HG03175 (cell line): ENCODE measurements at regions not wholly inside any gene's neighbourhood (a gene's known extent, or its start where the extent isn't known, plus 50 kb on each side); places are given as distances from the start of the nearest gene placed in this dataset.

ENCODE experiments used
- ATAC-seq: cut with Tn5 transposase; IDR thresholded peaks from one replicate; pipeline ENCODE4 v1.9.1; 2021; ENCODE audit warnings: mild to moderate bottlenecking, moderate library complexity; ENCODE audit not compliant: unreplicated experiment

DNA sequence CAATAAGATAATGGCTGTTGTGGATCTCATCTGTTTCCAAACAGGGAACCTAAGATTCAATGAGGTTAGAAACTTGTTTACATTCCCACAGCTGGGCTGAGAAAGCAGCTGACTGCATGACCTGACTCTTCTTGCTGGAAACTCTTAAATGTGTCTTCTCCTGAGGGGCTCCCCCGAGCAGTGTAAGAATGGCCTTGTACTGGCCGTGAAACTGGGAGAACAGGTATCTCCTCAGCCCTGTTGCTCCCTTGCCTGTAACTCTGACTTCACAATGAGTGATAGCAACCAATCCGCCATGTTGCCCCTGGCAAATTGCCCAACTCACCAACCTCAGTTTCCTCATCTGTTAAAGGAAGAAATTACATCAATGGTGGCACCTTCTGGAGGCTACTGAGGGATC, 59.1 kb upstream of the CCL2 start:
- ATAC-seq: no peak

DNA sequence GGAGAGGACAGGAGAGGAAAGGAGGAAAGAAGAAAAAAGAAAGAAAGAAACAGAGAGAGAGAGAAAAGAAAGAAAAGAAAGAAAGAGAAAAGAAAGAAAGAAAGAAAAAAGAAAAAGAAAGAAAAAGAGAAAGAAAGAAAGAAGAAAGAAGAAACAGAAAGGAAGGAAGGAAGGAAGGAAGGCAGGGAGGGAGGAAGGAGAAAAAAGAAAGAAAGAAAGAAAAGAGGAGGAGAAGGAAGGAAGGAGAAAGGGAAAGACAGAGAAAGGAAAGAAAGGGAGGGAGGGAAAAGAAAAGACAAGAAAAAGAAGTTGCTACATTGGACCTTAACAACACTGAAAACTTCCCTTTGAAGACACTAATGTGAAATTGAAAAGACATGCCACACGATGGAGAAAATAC, 56.6 kb upstream of the CCL2 start:
- ATAC-seq: no peak

DNA sequence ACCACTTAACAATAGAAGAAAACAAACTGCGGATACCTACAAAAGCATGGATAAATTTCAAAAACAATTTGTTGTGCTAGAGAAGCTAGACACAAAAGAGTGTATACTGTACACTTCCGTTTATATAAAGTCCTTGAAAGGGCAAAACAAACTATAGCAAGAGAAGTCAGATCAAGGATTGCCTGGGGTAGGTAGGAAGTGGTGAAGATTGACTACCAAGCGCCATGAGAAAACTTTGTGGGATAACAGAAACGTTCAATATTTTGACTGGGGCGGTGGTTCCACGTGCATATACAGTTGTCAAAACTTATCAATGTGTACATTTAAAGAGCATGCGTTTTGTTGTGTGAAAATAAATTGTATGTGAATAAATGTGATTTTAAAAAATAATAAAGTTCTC, 55.6 kb upstream of the CCL2 start:
- ATAC-seq: no peak

GRCh38 chr17:34199932-34200534, 55.1 kb upstream of the CCL2 start:
- ATAC-seq: no peak

GRCh38 chr17:34201225-34201624, 53.9 kb upstream of the CCL2 start:
- ATAC-seq: no peak

DNA sequence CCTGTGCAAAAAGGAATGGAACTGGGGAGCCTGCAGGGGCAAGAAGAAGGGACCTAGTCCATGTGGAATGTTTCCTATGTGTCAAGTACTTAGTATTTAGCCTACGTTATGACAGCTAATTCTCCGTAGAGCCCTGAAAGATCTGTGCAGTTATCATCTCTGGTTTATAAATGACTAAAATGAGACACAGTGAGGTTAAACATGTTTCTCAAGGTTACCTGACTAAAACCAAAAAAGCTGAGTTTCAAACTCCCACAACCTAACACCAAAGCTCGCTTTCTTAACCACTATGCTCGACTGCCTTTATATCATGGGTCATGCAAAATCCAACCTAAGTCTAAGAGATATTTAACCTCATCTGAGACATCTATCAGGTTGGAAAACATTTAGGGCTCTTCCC, 53.3 kb upstream of the CCL2 start:
- no peak for ATAC-seq

GRCh38 chr17:34203018-34203638, 52.0 kb upstream of the CCL2 start:
- ATAC-seq: no peak

- no peak for ATAC-seq
Measured at GRCh38 chr17:34204402-34204801, 50.7 kb upstream of the CCL2 start.
